ENCODE measurements at regions not wholly inside any gene's neighbourhood (a gene's known extent, or its start where the extent isn't known, plus 50 kb on each side); places are given as distances from the start of the nearest gene placed in this dataset.

DNA sequence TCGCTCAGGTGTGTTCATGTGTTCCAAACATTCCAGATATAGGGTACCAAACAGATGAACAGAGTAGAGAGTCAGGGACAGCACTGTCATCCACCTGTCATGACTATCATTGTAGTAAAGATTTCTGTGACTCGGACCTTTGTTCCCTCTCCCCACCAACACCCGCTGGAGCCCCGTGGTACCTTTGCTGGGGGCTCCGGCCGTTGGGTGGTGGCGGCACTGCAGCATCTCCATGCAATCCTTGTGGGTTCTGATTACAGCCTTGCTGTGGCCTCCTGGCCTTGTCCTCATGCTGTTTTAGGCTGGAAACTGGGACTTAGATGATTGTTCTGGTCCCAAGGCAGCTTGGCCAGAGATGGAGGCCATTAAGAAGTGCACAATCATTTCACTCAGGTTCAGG is 247.3 kb downstream of the SKAP2 start:
- no peak overlapping the region for H3K4me3 Mint-ChIP-seq
- TF ChIP-seq, protein P1, sequence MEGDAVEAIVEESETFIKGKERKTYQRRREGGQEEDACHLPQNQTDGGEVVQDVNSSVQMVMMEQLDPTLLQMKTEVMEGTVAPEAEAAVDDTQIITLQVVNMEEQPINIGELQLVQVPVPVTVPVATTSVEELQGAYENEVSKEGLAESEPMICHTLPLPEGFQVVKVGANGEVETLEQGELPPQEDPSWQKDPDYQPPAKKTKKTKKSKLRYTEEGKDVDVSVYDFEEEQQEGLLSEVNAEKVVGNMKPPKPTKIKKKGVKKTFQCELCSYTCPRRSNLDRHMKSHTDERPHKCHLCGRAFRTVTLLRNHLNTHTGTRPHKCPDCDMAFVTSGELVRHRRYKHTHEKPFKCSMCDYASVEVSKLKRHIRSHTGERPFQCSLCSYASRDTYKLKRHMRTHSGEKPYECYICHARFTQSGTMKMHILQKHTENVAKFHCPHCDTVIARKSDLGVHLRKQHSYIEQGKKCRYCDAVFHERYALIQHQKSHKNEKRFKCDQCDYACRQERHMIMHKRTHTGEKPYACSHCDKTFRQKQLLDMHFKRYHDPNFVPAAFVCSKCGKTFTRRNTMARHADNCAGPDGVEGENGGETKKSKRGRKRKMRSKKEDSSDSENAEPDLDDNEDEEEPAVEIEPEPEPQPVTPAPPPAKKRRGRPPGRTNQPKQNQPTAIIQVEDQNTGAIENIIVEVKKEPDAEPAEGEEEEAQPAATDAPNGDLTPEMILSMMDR (IDR thresholded peaks at IDR 0.05; ENCODE audit: unreplicated experiment in 3 of 3): no peak
- peaks cover 10% of the 10 kb centered on the region for H3K4me1 Mint-ChIP-seq
- H3K27me3 Mint-ChIP-seq (ENCODE audit: low read depth): peaks cover 27% of the 10 kb centered on the region
- no peaks in the 10 kb centered on the region for H3K9me3 Mint-ChIP-seq
- H3K36me3 Mint-ChIP-seq (ENCODE audit: low read depth): no peaks in the 10 kb centered on the region
- H3K27ac Mint-ChIP-seq: no peak overlapping the region
